Transverse colon (tissue), 4 donors: ENCODE measurements at regions not wholly inside any gene's neighbourhood (a gene's known extent, or its start where the extent isn't known, plus 50 kb on each side); places are given as distances from the start of the nearest gene placed in this dataset.

Experiments used
- DNase-seq: peaks from one replicate; pipeline ENCODE4 v3.0.0-alpha.2; 2019
- H3K27ac ChIP-seq, 4 donors: fragments of 200-600 bp; sonication (generic); 2 replicates each; pipeline ENCODE4 v1.5.1; 2016 to 2018; ENCODE audit warnings: inconsistent platforms in 4 of 4
- H3K27me3 ChIP-seq: fragments of 200-600 bp; sonication (generic); 2 replicates; pipeline ENCODE4 v1.5.1; 2017; ENCODE audit warnings: inconsistent platforms
- H3K36me3 ChIP-seq, 4 donors: fragments of 200-600 bp; sonication (generic); 2 replicates each; pipeline ENCODE4 v1.5.1; 2017 to 2019; ENCODE audit warnings: inconsistent platforms in 4 of 4
- H3K4me1 ChIP-seq, 4 donors: fragments of 200-600 bp; sonication (generic); 2 replicates each; pipeline ENCODE4 v1.5.1; 2017 to 2020; ENCODE audit warnings: inconsistent platforms in 4 of 4
- H3K4me3 ChIP-seq, 4 donors: fragments of 200-600 bp; sonication (generic); 1 replicate in 1 of 4; 2 replicates in 3 of 4; pipeline versions ENCODE4 v1.5.1 to v1.6.1; 2017 to 2019; ENCODE audit warnings: inconsistent platforms in 4 of 4
- H3K9me3 ChIP-seq, 2 donors: fragments of 200-600 bp; sonication (generic); 2 replicates each; pipeline ENCODE4 v1.5.1; 2017 to 2019; ENCODE audit warnings: inconsistent platforms in 2 of 2
- CTCF ChIP-seq, 5 experiments: fragments of 200-600 bp in 3 of 5; fragments of 450-650 bp in 2 of 5; sonication (generic) in 3 of 5; IDR thresholded peaks; 1 replicate in 2 of 5; 2 replicates in 3 of 5; pipeline ENCODE4 v1.5.1; 2016 to 2017; ENCODE audit warnings: antibody characterized with exemption in 5 of 5, inconsistent platforms in 3 of 5, mild to moderate bottlenecking in 2 of 5, moderate library complexity in 1 of 5
- EP300 ChIP-seq: sonication (generic); formaldehyde crosslinking; IDR thresholded peaks from one replicate; pipeline ENCODE4 v1.6.1; 2017; ENCODE audit warnings: antibody characterized with exemption, low read depth
- POLR2A ChIP-seq: fragments of 450-650 bp; IDR thresholded peaks from one replicate; pipeline ENCODE4 v1.6.1; 2016; ENCODE audit warnings: antibody characterized with exemption, mild to moderate bottlenecking, moderate library complexity
- POLR2AphosphoS5 ChIP-seq, 3 donors: sonication (generic); formaldehyde crosslinking; IDR thresholded peaks; one replicate each; pipeline ENCODE4 v1.6.1; 2016; ENCODE audit warnings: antibody characterized with exemption in 3 of 3
- WGBS, 2 donors: methylation state at CpG; one replicate each; pipeline ENCODE4 v1.1.5; 2018; ENCODE audit warnings: low coverage in 1 of 2; 5-methylcytosine and 5-hydroxymethylcytosine counted together
- in situ Hi-C, 4 donors: fragments of 200-750 bp; cut with MboI; loops; one replicate each; pipeline versions ENCODE4 v1.15.0 to v1.15.1; 2017; ENCODE audit warnings: low sequenced_read_pairs in 3 of 4, low pct_ligation_motif_present in 1 of 4, low pct_unique_long_range_greater_than_20kb in 1 of 4
- intact Hi-C: fragments of 100-400 bp; cut with DNase I; formaldehyde crosslinking; loops from one replicate; pipeline ENCODE4 v1.15.1; 2023; ENCODE audit warnings: low total_unique reads

DNA sequence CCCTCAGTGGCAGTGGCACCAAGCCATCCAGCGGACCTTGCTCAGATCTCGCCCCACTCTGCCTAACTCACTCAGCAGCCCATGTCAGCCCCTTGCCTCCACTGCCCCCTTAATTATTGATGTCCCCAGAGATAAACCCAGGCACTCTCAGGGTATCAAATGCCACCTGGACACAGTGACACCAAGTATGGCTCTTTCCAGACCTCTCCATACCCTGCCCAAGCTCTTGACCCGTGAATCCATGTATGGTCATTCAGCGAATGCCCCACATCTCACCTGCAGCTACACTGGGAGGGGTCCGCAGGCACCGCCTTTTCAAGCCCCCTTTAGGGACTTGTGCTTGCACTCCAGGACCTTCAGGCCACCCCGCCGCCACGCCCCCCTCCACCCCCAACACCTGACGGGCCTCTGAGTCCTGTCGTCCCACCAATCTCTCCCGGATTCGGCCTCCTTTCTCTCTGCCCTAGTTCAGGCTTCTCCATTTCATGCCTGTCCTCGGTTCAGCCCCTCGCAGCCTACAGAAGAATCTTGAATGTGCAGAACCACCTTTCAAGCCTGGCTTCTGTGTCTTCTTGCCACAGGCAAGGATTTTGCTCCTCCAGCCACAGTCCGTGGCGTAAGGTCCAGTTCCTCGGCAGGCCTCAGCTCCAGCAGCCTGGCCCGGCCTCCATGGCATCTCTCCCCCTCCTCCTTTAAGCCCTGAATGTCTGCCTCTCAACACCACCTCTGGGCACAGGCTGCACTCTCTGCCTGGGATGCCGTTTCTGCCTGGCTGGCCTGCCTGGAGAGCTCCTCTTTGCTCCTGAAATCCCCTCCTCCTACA, 54.1 kb upstream of the ODC1 start:
- TF ChIP-seq POLR2AphosphoS5 (IDR thresholded peaks at IDR 0.05) (no peak), CTCF (IDR thresholded peaks at IDR 0.05) (no peak), EP300 (no peak), POLR2A (no peak)
- no peaks in the 10 kb centered on the region for H3K9me3 ChIP-seq
- intact Hi-C loops, result no loop called here
- H3K27me3 ChIP-seq, result no peaks in the 10 kb centered on the region
- no peak for DNase-seq
- H3K36me3 ChIP-seq, result no peaks in the 10 kb centered on the region
- in situ Hi-C loops, result no loop called here
- H3K27ac ChIP-seq, result no peak overlapping the region
- WGBS, 2 donors, result 92 to 100% methylated on average over 1 to 20 of the region's 20 CpGs
- H3K4me3 ChIP-seq, result no peak overlapping the region
- H3K4me1 ChIP-seq, result peaks cover 0 to 11% (median 3%) of the 10 kb centered on the region in 4 donors

DNA sequence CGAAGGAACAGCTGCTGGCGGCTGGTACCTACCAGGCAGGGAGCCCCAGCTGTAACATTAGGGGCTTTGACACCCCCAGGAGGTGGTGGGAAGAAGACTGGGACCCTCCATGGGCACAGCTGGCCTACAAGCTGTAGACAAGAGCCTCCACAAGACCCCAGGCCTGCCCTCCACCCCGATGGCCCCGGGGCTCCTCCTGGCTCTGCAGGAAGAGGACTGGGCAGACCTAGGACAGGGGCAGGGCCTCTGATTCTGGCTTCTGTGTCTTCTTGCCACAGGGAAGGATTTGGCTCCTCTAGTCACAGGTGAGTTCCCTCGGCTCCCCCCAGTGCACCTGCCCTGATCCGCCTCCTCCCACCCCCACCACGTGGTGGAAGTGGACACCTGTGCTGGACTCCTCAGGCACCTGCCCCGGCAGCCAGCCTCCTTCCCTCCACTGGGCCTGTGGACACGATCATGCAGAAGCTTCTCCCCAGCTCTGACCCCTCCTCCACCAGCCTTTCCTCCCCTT, 53.4 kb upstream of the ODC1 start:
- intact Hi-C loops (no loop called here), in situ Hi-C loops (no loop called here)
- no peak overlapping the region for H3K4me3 ChIP-seq
- H3K9me3 ChIP-seq, result no peaks in the 10 kb centered on the region
- no peak overlapping the region for H3K27ac ChIP-seq
- no peak for DNase-seq
- 80% methylated on average over 9 of the region's 9 CpGs; no CpG with 5 or more reads in 1 of the 2 donors for WGBS, 2 donors
- peaks cover 0 to 11% (median 3%) of the 10 kb centered on the region in 4 donors for H3K4me1 ChIP-seq
- TF ChIP-seq POLR2AphosphoS5 (IDR thresholded peaks at IDR 0.05), result no peak
- TF ChIP-seq CTCF (IDR thresholded peaks at IDR 0.05), result no peak
- TF ChIP-seq EP300, result no peak
- no peaks in the 10 kb centered on the region for H3K36me3 ChIP-seq
- H3K27me3 ChIP-seq, result peaks cover 3% of the 10 kb centered on the region

DNA sequence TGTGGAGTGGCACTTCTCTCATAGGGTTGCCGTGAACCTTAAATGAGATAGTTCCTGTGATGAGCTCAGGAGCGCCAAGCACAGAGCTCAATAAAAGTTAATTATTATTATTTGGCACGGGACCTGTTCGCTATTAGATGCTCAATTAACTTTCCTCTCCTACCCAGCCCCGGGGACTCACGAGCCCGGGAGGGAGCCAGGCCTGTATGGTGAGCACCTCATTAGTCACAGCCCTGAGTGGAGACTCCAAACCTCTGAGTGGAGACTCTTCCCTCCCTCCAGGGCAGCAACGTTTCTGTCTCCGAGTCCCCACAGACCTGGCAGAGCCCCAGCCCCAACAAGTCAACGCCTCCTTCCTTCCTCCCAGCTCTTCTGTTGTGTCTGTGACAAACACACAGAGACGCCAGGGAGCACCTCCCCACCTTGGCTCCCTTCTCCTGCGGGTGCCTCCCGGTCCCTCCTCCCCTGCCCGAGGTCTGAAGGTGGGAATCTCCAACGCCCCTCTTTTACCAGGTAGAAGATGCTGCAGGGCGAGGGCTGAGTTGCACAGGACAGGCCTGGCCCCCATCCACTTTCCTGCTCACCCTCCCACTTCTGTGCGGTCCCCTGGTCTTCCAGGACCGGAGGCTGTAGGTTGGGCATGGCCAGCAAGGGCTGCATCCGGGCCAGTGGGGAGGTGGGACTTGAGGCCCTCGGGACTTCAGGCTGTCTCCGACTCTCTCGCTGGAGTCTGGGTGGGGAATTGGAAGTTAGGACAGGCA, 52.7 kb upstream of the ODC1 start:
- in situ Hi-C loops, result no loop called here
- no peaks in the 10 kb centered on the region for H3K9me3 ChIP-seq
- H3K27me3 ChIP-seq, result peaks cover 11% of the 10 kb centered on the region
- peaks cover 0 to 11% (median 5%) of the 10 kb centered on the region in 4 donors for H3K4me1 ChIP-seq
- no peaks in the 10 kb centered on the region for H3K36me3 ChIP-seq
- no peak for DNase-seq
- H3K27ac ChIP-seq, result no peak overlapping the region
- H3K4me3 ChIP-seq, result no peak overlapping the region
- TF ChIP-seq CTCF (IDR thresholded peaks at IDR 0.05) (no peak), POLR2AphosphoS5 (IDR thresholded peaks at IDR 0.05) (no peak), EP300 (no peak), POLR2A (no peak)
- WGBS, 2 donors, result 52 to 66% methylated on average over 3 to 22 of the region's 22 CpGs
- intact Hi-C loops, result no loop called here

- intact Hi-C loops (no loop called here), in situ Hi-C loops (no loop called here)
- DNase-seq, result no peak
- Histone ChIP-seq H3K4me1 (peaks cover 0 to 11% (median 5%) of the 10 kb centered on the region in 4 donors), H3K27me3 (peaks cover 16% of the 10 kb centered on the region), H3K27ac (no peak overlapping the region), H3K36me3 (no peaks in the 10 kb centered on the region), H3K9me3 (no peaks in the 10 kb centered on the region), H3K4me3 (no peak overlapping the region)
- WGBS, 2 donors, result 83% methylated on average over 16 of the region's 16 CpGs; no CpG with 5 or more reads in 1 of the 2 donors
- no peak for TF ChIP-seq CTCF (IDR thresholded peaks at IDR 0.05)
- no peak for TF ChIP-seq EP300
- TF ChIP-seq POLR2A, result no peak
- TF ChIP-seq POLR2AphosphoS5 (IDR thresholded peaks at IDR 0.05), result no peak
Observed at GRCh38 chr2:10499911-10500521, 51.9 kb upstream of the ODC1 start.
